A549 (cell line): ENCODE measurements at regions not wholly inside any gene's neighbourhood (a gene's known extent, or its start where the extent isn't known, plus 50 kb on each side); places are given as distances from the start of the nearest gene placed in this dataset.

Experiments used
- CTCF ChIP-seq: fragments of >200 bp; sonication (Bioruptor Twin); formaldehyde crosslinking; IDR thresholded peaks from 3 replicates; pipeline ENCODE4 v1.5.1; 2016
- EP300 ChIP-seq, 2 experiments: fragments of >200 bp; sonication (Bioruptor Twin); formaldehyde crosslinking; IDR thresholded peaks; 2 replicates in 1 of 2; 3 replicates in 1 of 2; pipeline ENCODE4 v1.6.1; 2016 to 2017
- ESRRA ChIP-seq: fragments of 150-350 bp; IDR thresholded peaks from 2 replicates; pipeline ENCODE4 v1.6.1; 2014; ENCODE audit warnings: mild to moderate bottlenecking, low read length, borderline replicate concordance
- JUN ChIP-seq, 2 experiments: fragments of >200 bp; sonication (Bioruptor Twin); formaldehyde crosslinking; IDR thresholded peaks; 2 replicates in 1 of 2; 3 replicates in 1 of 2; pipeline ENCODE4 v1.6.1; 2016 to 2017
- POLR2A ChIP-seq: IDR thresholded peaks from 2 replicates; pipeline ENCODE4 v1.6.1; 2012; ENCODE audit warnings: mild to moderate bottlenecking, low read length
- TF ChIP-seq, protein P1 (sequence below): fragments of >200 bp; sonication (Bioruptor Twin); formaldehyde crosslinking; IDR thresholded peaks from 3 replicates; pipeline ENCODE4 v1.6.1; 2016

- no peak for TF ChIP-seq EP300 (IDR thresholded peaks at IDR 0.05)
- TF ChIP-seq CTCF: no peak
- no peak for TF ChIP-seq POLR2A
- no peak for TF ChIP-seq JUN (IDR thresholded peaks at IDR 0.05)
- TF ChIP-seq, protein P1, sequence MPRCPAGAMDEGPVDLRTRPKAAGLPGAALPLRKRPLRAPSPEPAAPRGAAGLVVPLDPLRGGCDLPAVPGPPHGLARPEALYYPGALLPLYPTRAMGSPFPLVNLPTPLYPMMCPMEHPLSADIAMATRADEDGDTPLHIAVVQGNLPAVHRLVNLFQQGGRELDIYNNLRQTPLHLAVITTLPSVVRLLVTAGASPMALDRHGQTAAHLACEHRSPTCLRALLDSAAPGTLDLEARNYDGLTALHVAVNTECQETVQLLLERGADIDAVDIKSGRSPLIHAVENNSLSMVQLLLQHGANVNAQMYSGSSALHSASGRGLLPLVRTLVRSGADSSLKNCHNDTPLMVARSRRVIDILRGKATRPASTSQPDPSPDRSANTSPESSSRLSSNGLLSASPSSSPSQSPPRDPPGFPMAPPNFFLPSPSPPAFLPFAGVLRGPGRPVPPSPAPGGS: no peak
- no peak for TF ChIP-seq ESRRA
These were observed 86.5 kb upstream of the SEC11C start for GRCh38 chr18:59052965-59053820.
